Breast epithelium (tissue), 4 donors: ENCODE measurements at regions not wholly inside any gene's neighbourhood (a gene's known extent, or its start where the extent isn't known, plus 50 kb on each side); places are given as distances from the start of the nearest gene placed in this dataset.

ENCODE experiments used
- DNase-seq, 2 donors: peaks; one replicate each; pipeline ENCODE4 v3.0.0-alpha.2; 2019; ENCODE audit warnings: low spot score in 2 of 2
- H3K27ac ChIP-seq, 2 donors: fragments of 200-600 bp; sonication (generic) in 1 of 2; one replicate each; pipeline ENCODE4 v1.5.1; 2016 to 2019; ENCODE audit warnings: mild to moderate bottlenecking in 1 of 2
- H3K27me3 ChIP-seq, 2 donors: fragments of 200-600 bp; sonication (generic) in 1 of 2; one replicate each; pipeline versions ENCODE4 v1.5.1 to v1.6.0; 2017 to 2019; ENCODE audit warnings: control low read depth in 1 of 2, mild to moderate bottlenecking in 1 of 2
- H3K36me3 ChIP-seq: fragments of 200-600 bp; one replicate; pipeline ENCODE4 v1.5.1; 2019
- H3K4me1 ChIP-seq, 2 donors: fragments of 200-600 bp; sonication (generic); one replicate each; pipeline ENCODE4 v1.5.1; 2016 to 2019; ENCODE audit warnings: control low read depth in 1 of 2
- H3K4me3 ChIP-seq, 3 donors: fragments of 200-600 bp; sonication (generic); 1 replicate in 2 of 3; 2 replicates in 1 of 3; pipeline ENCODE4 v1.5.1; 2016 to 2019; ENCODE audit warnings: mild to moderate bottlenecking in 3 of 3, moderate library complexity in 2 of 3
- H3K9me3 ChIP-seq, 2 donors: fragments of 200-600 bp; sonication (generic) in 1 of 2; one replicate each; pipeline ENCODE4 v1.5.1; 2016 to 2019; ENCODE audit warnings: control low read depth in 1 of 2
- POLR2A ChIP-seq: fragments of 450-650 bp; IDR thresholded peaks from one replicate; pipeline ENCODE4 v1.6.1; 2016; ENCODE audit warnings: antibody characterized with exemption, mild to moderate bottlenecking, moderate library complexity
- POLR2AphosphoS5 ChIP-seq, 3 donors: sonication (generic); formaldehyde crosslinking; IDR thresholded peaks; one replicate each; pipeline ENCODE4 v1.6.1; 2017; ENCODE audit warnings: antibody characterized with exemption in 3 of 3
- intact Hi-C: fragments of 100-400 bp; cut with DNase I; formaldehyde crosslinking; loops from one replicate; pipeline ENCODE4 v1.15.1; 2023; ENCODE audit warnings: low total_unique reads
- TF ChIP-seq, protein P1 (sequence below), 3 donors: fragments of 450-650 bp; IDR thresholded peaks; one replicate each; pipeline ENCODE4 v1.5.1; 2016 to 2017; ENCODE audit warnings: antibody characterized with exemption in 3 of 3, mild to moderate bottlenecking in 3 of 3, moderate library complexity in 3 of 3

- H3K4me1 ChIP-seq: no peaks in the 10 kb centered on the region
- intact Hi-C loops: no loop called here
- no peaks in the 10 kb centered on the region for H3K27me3 ChIP-seq
- TF ChIP-seq POLR2AphosphoS5 (IDR thresholded peaks at IDR 0.05): no peak
- no peak for TF ChIP-seq POLR2A
- TF ChIP-seq, protein P1, sequence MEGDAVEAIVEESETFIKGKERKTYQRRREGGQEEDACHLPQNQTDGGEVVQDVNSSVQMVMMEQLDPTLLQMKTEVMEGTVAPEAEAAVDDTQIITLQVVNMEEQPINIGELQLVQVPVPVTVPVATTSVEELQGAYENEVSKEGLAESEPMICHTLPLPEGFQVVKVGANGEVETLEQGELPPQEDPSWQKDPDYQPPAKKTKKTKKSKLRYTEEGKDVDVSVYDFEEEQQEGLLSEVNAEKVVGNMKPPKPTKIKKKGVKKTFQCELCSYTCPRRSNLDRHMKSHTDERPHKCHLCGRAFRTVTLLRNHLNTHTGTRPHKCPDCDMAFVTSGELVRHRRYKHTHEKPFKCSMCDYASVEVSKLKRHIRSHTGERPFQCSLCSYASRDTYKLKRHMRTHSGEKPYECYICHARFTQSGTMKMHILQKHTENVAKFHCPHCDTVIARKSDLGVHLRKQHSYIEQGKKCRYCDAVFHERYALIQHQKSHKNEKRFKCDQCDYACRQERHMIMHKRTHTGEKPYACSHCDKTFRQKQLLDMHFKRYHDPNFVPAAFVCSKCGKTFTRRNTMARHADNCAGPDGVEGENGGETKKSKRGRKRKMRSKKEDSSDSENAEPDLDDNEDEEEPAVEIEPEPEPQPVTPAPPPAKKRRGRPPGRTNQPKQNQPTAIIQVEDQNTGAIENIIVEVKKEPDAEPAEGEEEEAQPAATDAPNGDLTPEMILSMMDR (IDR thresholded peaks at IDR 0.05): no peak
- H3K36me3 ChIP-seq: no peaks in the 10 kb centered on the region
- no peak for DNase-seq
- H3K4me3 ChIP-seq: no peak overlapping the region
- H3K27ac ChIP-seq: no peak overlapping the region
- no peaks in the 10 kb centered on the region for H3K9me3 ChIP-seq
These were observed 77.2 kb upstream of the CDC42BPA start for GRCh38 chr1:227395426-227396028.

DNA sequence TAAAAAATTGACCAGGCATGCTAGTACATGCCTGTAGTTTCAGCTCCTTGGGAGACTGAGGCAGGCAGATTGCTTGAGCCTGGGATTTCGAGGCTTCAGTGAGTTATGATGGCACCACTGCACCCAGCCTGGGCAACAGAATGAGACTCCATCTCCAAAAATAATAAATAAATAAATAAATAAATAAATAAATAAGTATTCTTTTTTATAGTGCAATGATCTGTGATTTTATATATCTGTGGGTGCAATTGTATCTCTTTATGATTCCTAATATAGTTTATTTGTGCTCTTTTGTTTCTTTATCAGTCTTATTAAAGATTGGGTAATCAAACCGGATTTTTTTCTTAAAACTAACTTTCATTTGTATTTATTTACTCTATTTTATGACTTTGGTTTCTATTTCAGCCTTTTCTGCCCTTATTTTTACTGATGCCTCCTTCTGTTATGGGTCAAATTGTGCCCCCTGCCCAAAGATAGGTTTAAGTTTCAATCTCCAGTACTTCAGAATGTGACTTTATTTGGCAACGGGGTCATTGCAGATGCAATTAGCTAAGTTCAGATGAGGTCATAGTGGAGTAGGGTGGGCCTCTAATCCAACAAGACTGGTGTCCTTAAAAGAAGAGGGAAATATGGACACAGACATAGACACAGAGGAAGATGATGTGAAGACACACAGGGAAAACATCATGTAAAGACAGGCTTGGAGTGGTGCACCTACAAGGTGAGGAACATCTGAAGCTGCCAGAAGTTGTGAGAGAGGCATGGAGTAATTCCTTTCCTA is 74.9 kb upstream of the CDC42BPA start:
- TF ChIP-seq, protein P1 (IDR thresholded peaks at IDR 0.05): no peak
- TF ChIP-seq POLR2AphosphoS5 (IDR thresholded peaks at IDR 0.05): no peak
- no peak for TF ChIP-seq POLR2A
- no peak overlapping the region for H3K27ac ChIP-seq
- H3K36me3 ChIP-seq: no peaks in the 10 kb centered on the region
- H3K9me3 ChIP-seq: no peaks in the 10 kb centered on the region
- H3K4me3 ChIP-seq: no peak overlapping the region
- DNase-seq: no peak
- H3K4me1 ChIP-seq: no peaks in the 10 kb centered on the region
- intact Hi-C loops: no loop called here
- H3K27me3 ChIP-seq: no peaks in the 10 kb centered on the region

DNA sequence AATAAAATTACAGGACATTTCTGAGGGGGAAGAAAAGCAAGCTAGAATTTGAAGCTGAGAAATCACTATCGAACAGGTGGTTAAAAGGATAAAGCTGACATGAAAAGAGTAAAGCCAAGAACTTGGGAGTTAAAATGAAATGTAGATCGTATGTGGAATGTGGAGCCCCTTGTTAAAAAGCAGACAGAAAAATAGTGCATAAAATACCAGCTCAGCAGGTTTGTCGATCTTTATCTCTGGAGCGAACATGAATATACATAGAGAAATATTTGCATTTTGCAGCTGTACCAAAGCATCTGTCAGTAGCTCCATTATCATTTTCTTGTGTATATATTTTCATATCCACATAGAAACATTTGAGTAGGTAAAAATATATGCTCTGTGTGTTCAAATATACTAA is 73.6 kb upstream of the CDC42BPA start:
- Histone ChIP-seq H3K9me3 (no peaks in the 10 kb centered on the region), H3K4me3 (no peak overlapping the region), H3K36me3 (no peaks in the 10 kb centered on the region), H3K27ac (no peak overlapping the region), H3K27me3 (no peaks in the 10 kb centered on the region), H3K4me1 (no peaks in the 10 kb centered on the region)
- TF ChIP-seq POLR2A (no peak), POLR2AphosphoS5 (IDR thresholded peaks at IDR 0.05) (no peak)
- TF ChIP-seq, protein P1 (IDR thresholded peaks at IDR 0.05): no peak
- intact Hi-C loops: no loop called here
- no peak for DNase-seq

GRCh38 chr1:227391211-227391610 is 72.9 kb upstream of the CDC42BPA start:
- Histone ChIP-seq H3K27ac (no peak overlapping the region), H3K4me3 (no peak overlapping the region), H3K4me1 (no peaks in the 10 kb centered on the region), H3K36me3 (no peaks in the 10 kb centered on the region), H3K27me3 (no peaks in the 10 kb centered on the region), H3K9me3 (no peaks in the 10 kb centered on the region)
- intact Hi-C loops: no loop called here
- TF ChIP-seq, protein P1 (IDR thresholded peaks at IDR 0.05): no peak
- TF ChIP-seq POLR2AphosphoS5 (IDR thresholded peaks at IDR 0.05) (no peak), POLR2A (no peak)
- DNase-seq: no peak

DNA sequence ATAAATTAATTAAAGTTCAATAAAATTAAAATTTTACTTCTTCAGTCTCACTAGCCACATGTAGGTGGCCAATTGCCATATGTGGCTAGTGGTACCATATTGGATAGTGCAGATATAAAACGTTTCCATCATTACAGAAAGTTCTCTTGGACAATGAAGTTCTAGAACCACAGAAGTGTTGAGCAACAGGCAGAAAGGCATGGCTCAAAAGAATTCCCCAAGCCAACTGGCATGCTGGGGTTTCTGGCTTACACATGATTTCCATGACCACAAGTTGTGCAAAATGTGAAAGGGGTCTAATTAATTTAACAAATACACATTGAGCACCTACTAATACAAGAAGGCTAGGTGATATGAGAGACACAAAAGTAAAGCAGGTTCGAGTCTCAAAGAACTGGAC is 72.2 kb upstream of the CDC42BPA start:
- Histone ChIP-seq H3K4me3 (no peak overlapping the region), H3K36me3 (no peaks in the 10 kb centered on the region), H3K27me3 (no peaks in the 10 kb centered on the region), H3K4me1 (no peaks in the 10 kb centered on the region), H3K27ac (no peak overlapping the region), H3K9me3 (no peaks in the 10 kb centered on the region)
- intact Hi-C loops: no loop called here
- DNase-seq: no peak
- TF ChIP-seq POLR2AphosphoS5 (IDR thresholded peaks at IDR 0.05) (no peak), POLR2A (no peak)
- TF ChIP-seq, protein P1 (IDR thresholded peaks at IDR 0.05): no peak
